Panc1 (cell line): ENCODE measurements at regions not wholly inside any gene's neighbourhood (a gene's known extent, or its start where the extent isn't known, plus 50 kb on each side); places are given as distances from the start of the nearest gene placed in this dataset.

Experiments used
- ATAC-seq: fragments of 200-7000 bp; cut with Tn5 transposase; 2 replicates; pipeline ENCODE4 v1.9.1; 2020; ENCODE audit warnings: mild to moderate bottlenecking, moderate library complexity
- BruUV-seq: library from RNA; stranded (reverse); fragments of 400-500 nt; replicated peaks from 2 replicates; lab custom pipeline; 2021; lab: Mats Ljungman, UMichigan
- CTCF ChIA-PET: fragments of 300-600 bp; sonication (Branson Sonifier 250); formaldehyde crosslinking; loops from one replicate; lab custom pipeline; 2022; ENCODE audit warnings: antibody characterized with exemption; lab: Charles Lee
- POLR2A ChIA-PET: fragments of 300-600 bp; sonication (Branson Sonifier 250); formaldehyde crosslinking; loops from one replicate; lab custom pipeline; 2022; ENCODE audit warnings: antibody characterized with exemption; lab: Charles Lee
- DNase-seq: peaks from one replicate; pipeline ENCODE4 v3.0.0-alpha.2; 2010; ENCODE audit warnings: low read depth, low spot score
- H3K27ac ChIP-seq: 2 replicates; pipeline ENCODE4 v1.5.1; 2011; ENCODE audit warnings: mild to moderate bottlenecking, low read length, inconsistent platforms
- H3K27me3 ChIP-seq: fragments of 200-500 bp; sonication (Bioruptor generic); 2 replicates; pipeline ENCODE4 v1.6.0; 2014; ENCODE audit warnings: low read length, inconsistent platforms; ENCODE audit not compliant: control insufficient read depth, insufficient read depth
- H3K36me3 ChIP-seq: fragments of 200-500 bp; sonication (Bioruptor generic); 2 replicates; pipeline ENCODE4 v1.5.1; 2014; ENCODE audit warnings: inconsistent platforms, mild to moderate bottlenecking, low read length, moderate library complexity; ENCODE audit not compliant: control insufficient read depth, insufficient read depth
- H3K4me1 ChIP-seq: 2 replicates; pipeline ENCODE4 v1.5.1; 2011; ENCODE audit warnings: inconsistent platforms, mild to moderate bottlenecking, low read length, moderate library complexity; ENCODE audit not compliant: control insufficient read depth, insufficient read depth
- H3K4me3 ChIP-seq, 2 experiments: 2 replicates each; pipeline ENCODE4 v1.5.1; 2011 to 2012; ENCODE audit warnings: low read depth in 2 of 2, low read length in 2 of 2, mild to moderate bottlenecking in 2 of 2, inconsistent platforms in 1 of 2, moderate library complexity in 1 of 2
- H3K9me3 ChIP-seq: fragments of 200-500 bp; sonication (Bioruptor generic); 2 replicates; pipeline ENCODE4 v1.5.1; 2014; ENCODE audit warnings: low read depth, mild to moderate bottlenecking, inconsistent platforms, low read length, moderate library complexity; ENCODE audit not compliant: control insufficient read depth, insufficient read depth
- POLR2AphosphoS5 ChIP-seq: IDR thresholded peaks from 2 replicates; pipeline ENCODE4 v1.6.1; 2012; ENCODE audit warnings: mild to moderate bottlenecking, low read depth, low read length, moderate library complexity
- SIN3A ChIP-seq: IDR thresholded peaks from 2 replicates; pipeline ENCODE4 v1.6.1; 2012; ENCODE audit warnings: low read depth, mild to moderate bottlenecking, low read length, moderate library complexity, borderline replicate concordance; ENCODE audit not compliant: insufficient read depth
- TCF7L2 ChIP-seq: IDR thresholded peaks from 2 replicates; pipeline ENCODE4 v1.6.1; 2011; ENCODE audit warnings: mild to moderate bottlenecking, low read depth, low read length, inconsistent platforms
- in situ Hi-C: cut with HindIII; loops from 2 replicates; pipeline ENCODE4 v1.10.0; 2016; ENCODE audit warnings: low sequenced_read_pairs, low pct_unique_long_range_greater_than_20kb
- intact Hi-C: fragments of 100-400 bp; cut with micrococcal nuclease; formaldehyde crosslinking; loops from one replicate; pipeline ENCODE4 v1.10.0; 2022; ENCODE audit not compliant: unreplicated experiment
- TF ChIP-seq, protein P1 (sequence below), 2 experiments: IDR thresholded peaks; 2 replicates each; pipeline ENCODE4 v1.6.1; 2011 to 2012; ENCODE audit warnings: low read depth in 2 of 2, control low read depth in 1 of 2, low read length in 1 of 2, mild to moderate bottlenecking in 1 of 2, moderate library complexity in 1 of 2; ENCODE audit not compliant: insufficient read depth in 1 of 2
- TF ChIP-seq, protein P2 (sequence below): fragments of 450-650 bp; IDR thresholded peaks from 2 replicates; pipeline ENCODE4 v1.5.1; 2017; ENCODE audit warnings: mild to moderate bottlenecking

DNA sequence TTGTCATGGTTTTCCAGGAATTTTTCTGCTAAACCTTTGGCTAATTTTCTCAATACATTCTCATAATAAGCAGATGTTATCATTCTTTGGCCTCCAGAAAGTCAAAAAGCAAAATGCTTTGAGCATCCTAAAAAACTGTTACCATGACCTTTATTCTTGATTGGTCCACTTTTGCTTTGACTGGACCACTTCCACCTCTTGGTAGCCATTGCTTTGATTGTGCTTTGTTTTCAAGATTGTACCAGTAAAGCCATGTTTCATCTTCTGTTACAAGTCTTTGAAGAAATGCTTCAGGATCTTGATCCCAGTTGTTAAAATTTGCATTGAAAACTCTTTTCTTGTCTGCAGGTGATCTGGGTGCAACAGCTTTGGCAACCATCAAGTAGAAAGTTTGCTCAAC lies 180.1 kb downstream of the DUSP6 start:
- BruUV-seq, result no TSS peak
- ATAC-seq (no peak), DNase-seq (no peak)
- ChIA-PET CTCF (no interaction called here), POLR2A (no interaction called here)
- H3K36me3 ChIP-seq, result no peaks in the 10 kb centered on the region; the same call in 1 of the 2 replicates
- intact Hi-C loops, result no loop called here
- no peak for TF ChIP-seq SIN3A
- no peak for TF ChIP-seq POLR2AphosphoS5
- TF ChIP-seq, protein P1, sequence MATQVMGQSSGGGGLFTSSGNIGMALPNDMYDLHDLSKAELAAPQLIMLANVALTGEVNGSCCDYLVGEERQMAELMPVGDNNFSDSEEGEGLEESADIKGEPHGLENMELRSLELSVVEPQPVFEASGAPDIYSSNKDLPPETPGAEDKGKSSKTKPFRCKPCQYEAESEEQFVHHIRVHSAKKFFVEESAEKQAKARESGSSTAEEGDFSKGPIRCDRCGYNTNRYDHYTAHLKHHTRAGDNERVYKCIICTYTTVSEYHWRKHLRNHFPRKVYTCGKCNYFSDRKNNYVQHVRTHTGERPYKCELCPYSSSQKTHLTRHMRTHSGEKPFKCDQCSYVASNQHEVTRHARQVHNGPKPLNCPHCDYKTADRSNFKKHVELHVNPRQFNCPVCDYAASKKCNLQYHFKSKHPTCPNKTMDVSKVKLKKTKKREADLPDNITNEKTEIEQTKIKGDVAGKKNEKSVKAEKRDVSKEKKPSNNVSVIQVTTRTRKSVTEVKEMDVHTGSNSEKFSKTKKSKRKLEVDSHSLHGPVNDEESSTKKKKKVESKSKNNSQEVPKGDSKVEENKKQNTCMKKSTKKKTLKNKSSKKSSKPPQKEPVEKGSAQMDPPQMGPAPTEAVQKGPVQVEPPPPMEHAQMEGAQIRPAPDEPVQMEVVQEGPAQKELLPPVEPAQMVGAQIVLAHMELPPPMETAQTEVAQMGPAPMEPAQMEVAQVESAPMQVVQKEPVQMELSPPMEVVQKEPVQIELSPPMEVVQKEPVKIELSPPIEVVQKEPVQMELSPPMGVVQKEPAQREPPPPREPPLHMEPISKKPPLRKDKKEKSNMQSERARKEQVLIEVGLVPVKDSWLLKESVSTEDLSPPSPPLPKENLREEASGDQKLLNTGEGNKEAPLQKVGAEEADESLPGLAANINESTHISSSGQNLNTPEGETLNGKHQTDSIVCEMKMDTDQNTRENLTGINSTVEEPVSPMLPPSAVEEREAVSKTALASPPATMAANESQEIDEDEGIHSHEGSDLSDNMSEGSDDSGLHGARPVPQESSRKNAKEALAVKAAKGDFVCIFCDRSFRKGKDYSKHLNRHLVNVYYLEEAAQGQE (IDR thresholded peaks at IDR 0.05; ENCODE audit: insufficient read depth in 1 of 2, low read depth in 2 of 2, low read length in 1 of 2), result no peak
- no peak for TF ChIP-seq TCF7L2
- TF ChIP-seq, protein P2, sequence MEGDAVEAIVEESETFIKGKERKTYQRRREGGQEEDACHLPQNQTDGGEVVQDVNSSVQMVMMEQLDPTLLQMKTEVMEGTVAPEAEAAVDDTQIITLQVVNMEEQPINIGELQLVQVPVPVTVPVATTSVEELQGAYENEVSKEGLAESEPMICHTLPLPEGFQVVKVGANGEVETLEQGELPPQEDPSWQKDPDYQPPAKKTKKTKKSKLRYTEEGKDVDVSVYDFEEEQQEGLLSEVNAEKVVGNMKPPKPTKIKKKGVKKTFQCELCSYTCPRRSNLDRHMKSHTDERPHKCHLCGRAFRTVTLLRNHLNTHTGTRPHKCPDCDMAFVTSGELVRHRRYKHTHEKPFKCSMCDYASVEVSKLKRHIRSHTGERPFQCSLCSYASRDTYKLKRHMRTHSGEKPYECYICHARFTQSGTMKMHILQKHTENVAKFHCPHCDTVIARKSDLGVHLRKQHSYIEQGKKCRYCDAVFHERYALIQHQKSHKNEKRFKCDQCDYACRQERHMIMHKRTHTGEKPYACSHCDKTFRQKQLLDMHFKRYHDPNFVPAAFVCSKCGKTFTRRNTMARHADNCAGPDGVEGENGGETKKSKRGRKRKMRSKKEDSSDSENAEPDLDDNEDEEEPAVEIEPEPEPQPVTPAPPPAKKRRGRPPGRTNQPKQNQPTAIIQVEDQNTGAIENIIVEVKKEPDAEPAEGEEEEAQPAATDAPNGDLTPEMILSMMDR, result no peak
- no peaks in the 10 kb centered on the region for H3K9me3 ChIP-seq
- no peaks in the 10 kb centered on the region for H3K4me1 ChIP-seq
- in situ Hi-C loops, result no loop called here
- no peak overlapping the region for H3K27ac ChIP-seq
- no peaks in the 10 kb centered on the region for H3K27me3 ChIP-seq
- no peak overlapping the region for H3K4me3 ChIP-seq

DNA sequence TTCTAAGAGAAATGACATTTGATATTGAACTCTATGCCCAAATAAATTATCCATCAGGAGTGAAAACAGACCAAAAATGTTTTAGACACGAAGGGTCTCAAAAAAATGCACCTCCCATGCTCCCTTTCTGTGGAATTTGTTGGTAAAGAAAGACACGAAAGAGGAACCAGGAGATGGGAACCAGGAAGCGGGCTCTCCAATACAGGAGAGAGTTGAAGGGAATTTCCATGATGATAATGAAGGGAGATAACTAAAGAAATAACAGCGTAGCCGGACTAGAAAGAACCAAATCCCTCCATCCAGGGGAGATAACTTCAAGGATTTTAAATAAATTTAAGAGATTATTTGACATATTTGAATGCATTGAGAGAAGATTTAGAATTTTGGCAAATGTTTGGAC lies 183.0 kb downstream of the DUSP6 start:
- no peak overlapping the region for H3K4me3 ChIP-seq
- in situ Hi-C loops, result no loop called here

More for the DNA sequence above, 183.0 kb downstream of the DUSP6 start:
- H3K36me3 ChIP-seq, result no peaks in the 10 kb centered on the region; the same call in 1 of the 2 replicates
- no TSS peak for BruUV-seq
- no peak for DNase-seq
- H3K27ac ChIP-seq, result no peak overlapping the region
- H3K9me3 ChIP-seq, result no peaks in the 10 kb centered on the region
- H3K4me1 ChIP-seq, result no peaks in the 10 kb centered on the region
- ChIA-PET POLR2A (no interaction called here), CTCF (no interaction called here)
- no peak for TF ChIP-seq POLR2AphosphoS5
- TF ChIP-seq, protein P1 (IDR thresholded peaks at IDR 0.05; ENCODE audit: insufficient read depth in 1 of 2, low read depth in 2 of 2, low read length in 1 of 2), result no peak
- TF ChIP-seq, protein P2, result no peak
- no peak for TF ChIP-seq TCF7L2
- no peak for TF ChIP-seq SIN3A
- no peaks in the 10 kb centered on the region for H3K27me3 ChIP-seq
- intact Hi-C loops, result no loop called here
- ATAC-seq, result no peak
